Tongue (tissue), 1 donor: ENCODE measurements at regions not wholly inside any gene's neighbourhood (a gene's known extent, or its start where the extent isn't known, plus 50 kb on each side); places are given as distances from the start of the nearest gene placed in this dataset.
A peak's percentile ranks its signal among the peaks of the same experiment; 100 is the strongest.

Experiments used
- DNase-seq: peaks from one replicate; pipeline ENCODE4 v3.0.0-alpha.2; 2015

- peak; percentile 26 for DNase-seq
These were observed 104.6 kb upstream of the HSD17B12 start for GRCh38 chr11:43575913-43576310.

GRCh38 chr11:43576320-43576802, 104.2 kb upstream of the HSD17B12 start:
- DNase-seq, result peak; percentile 56

GRCh38 chr11:43576803-43577521, 103.6 kb upstream of the HSD17B12 start:
- peak; percentile 74 for DNase-seq

- no peak for DNase-seq
These were observed 102.8 kb upstream of the HSD17B12 start for GRCh38 chr11:43577566-43578264.

- DNase-seq, result no peak
These were observed 102.0 kb upstream of the HSD17B12 start for GRCh38 chr11:43578346-43579170.

GRCh38 chr11:43579171-43579918, 101.2 kb upstream of the HSD17B12 start:
- peak; percentile 44 for DNase-seq

- no peak for DNase-seq
These were observed 100.6 kb upstream of the HSD17B12 start for GRCh38 chr11:43579919-43580276.

GRCh38 chr11:43580735-43581369, 99.7 kb upstream of the HSD17B12 start:
- peak; percentile 43 for DNase-seq

GRCh38 chr11:43581370-43582023, 99.0 kb upstream of the HSD17B12 start:
- no peak for DNase-seq

GRCh38 chr11:43582024-43582862, 98.3 kb upstream of the HSD17B12 start:
- no peak for DNase-seq

- DNase-seq, result peak; percentile 48
These were observed 97.6 kb upstream of the HSD17B12 start for GRCh38 chr11:43582863-43583462.

- no peak for DNase-seq
These were observed 97.0 kb upstream of the HSD17B12 start for GRCh38 chr11:43583548-43583947.

GRCh38 chr11:43585877-43586608, 94.5 kb upstream of the HSD17B12 start:
- DNase-seq, result no peak

GRCh38 chr11:43589601-43590250, 90.8 kb upstream of the HSD17B12 start:
- DNase-seq, result no peak

GRCh38 chr11:43601511-43601910, 79.0 kb upstream of the HSD17B12 start:
- DNase-seq, result peak; percentile 58

- DNase-seq, result no peak
These were observed 77.9 kb upstream of the HSD17B12 start for GRCh38 chr11:43602670-43603069.

GRCh38 chr11:43614214-43614613, 66.3 kb upstream of the HSD17B12 start:
- no peak for DNase-seq

- DNase-seq, result no peak
These were observed 60.6 kb upstream of the HSD17B12 start for GRCh38 chr11:43619863-43620505.
